IPS-NIHi7 (cell line): ENCODE measurements at regions not wholly inside any gene's neighbourhood (a gene's known extent, or its start where the extent isn't known, plus 50 kb on each side); places are given as distances from the start of the nearest gene placed in this dataset.

Experiments
- DNase-seq: peaks from one replicate; pipeline ENCODE4 v3.0.0; 2012; ENCODE audit warnings: mixed read lengths; ENCODE audit errors: extremely low spot score

DNA sequence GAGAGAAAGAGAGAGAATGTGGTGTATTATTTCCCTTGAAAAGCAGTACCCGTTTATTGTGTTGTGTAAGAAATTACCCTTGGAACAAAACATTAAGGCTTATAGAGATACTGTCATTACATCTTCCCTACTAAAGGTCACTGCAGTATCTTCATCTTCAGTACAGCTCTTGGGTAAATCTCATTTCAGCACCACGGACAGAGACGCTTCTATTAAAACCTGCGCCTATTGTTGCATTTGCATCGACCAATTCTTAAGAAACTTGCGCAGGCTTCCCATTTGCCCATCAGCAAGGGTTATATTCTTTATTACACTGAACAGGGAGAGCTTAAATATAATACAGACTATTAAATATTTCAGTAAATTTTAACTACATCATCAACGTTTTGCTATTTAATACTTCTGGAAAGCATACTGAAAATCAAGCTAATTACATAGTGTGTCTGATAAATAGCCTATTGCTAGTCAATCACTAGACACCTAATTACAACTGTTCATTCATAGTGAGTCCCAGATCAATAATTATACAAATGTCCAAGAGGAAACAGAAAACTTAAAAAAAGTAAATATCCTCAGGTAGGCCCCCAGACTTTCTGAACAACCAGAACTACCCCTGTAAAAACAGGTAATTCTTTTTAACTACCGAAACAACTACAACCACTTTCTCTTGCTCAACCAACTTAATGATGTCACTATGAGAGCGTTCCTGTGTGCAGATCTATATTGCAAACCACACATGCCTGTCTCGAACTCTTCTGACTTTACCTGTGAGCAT is 350.6 kb downstream of the LIG4 start:
- peak; percentile 29 for DNase-seq

DNA sequence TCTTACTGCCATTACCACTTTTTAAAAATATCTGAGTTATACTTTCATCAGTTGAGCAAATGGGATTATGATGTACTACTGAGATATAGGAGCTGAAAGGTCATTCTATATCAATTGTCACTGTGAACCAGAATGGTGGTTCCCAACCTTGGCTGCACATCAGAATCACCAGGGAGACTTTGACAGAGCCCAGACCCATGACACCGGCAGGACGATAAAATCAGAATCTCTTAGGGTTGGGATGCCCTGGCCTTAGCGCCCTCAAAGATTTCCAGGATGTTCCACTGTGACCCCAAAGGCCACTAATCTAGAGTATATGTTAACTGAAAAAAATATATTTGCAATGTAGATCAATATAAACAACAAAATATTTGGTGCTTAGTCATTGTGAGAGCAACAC is 355.1 kb downstream of the LIG4 start:
- DNase-seq = no peak

DNA sequence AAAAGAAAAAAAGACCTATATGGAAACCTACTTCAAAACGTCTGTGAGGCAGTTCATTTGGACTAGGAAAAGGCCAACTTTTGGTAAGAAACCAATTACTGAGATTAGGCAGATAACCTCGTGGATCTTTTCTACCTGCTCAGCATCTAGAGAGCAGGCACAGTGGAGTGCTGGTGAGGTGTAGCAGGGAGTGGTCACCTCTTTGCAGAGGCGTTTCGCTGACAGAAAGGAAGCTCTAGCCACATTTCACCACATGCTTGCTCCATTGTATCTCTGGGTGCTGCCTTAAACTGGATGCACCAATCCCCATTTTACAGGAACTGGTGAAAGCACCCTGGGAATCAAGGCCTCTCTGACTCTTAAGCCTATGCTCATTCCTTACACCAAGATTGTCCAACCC is 360.5 kb downstream of the LIG4 start:
- no peak for DNase-seq

DNA sequence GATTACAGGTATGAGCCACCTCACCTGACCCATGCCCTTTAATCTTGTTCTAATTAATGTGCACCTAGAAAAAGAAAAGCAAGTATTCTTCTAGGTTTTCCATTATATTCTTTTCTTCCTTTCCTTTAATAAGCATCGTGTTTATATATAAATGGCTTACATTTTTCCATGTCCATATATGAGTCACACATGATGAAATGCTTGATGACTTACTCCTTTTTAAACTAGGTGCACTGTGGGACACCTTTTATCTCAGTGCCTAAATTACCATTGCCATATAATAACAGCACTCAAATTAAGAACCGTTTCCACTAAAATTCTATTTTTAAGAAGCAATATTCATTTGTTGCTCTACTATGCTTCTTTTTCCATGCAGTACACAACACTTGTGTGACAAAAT is 363.3 kb downstream of the LIG4 start:
- no peak for DNase-seq

DNA sequence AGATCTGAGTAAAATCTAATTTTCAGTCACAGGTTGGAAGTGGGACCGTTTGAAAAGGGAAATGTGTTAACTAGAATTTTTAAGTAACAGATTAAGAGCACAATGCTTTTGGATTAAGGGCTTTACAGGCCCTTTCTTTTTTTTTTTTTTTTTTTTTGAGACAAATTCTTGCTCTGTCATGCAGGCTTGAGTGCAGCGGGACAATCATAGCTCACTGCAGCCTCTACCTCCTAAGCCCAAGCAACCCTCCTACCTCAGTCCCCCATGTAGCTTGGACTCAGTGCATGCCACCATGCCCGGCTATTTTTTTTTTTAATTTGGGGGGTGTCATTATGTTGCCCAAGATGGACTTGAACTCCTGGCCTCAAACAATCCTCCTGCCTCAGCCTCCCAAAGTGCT is 363.7 kb downstream of the LIG4 start:
- DNase-seq = no peak

DNA sequence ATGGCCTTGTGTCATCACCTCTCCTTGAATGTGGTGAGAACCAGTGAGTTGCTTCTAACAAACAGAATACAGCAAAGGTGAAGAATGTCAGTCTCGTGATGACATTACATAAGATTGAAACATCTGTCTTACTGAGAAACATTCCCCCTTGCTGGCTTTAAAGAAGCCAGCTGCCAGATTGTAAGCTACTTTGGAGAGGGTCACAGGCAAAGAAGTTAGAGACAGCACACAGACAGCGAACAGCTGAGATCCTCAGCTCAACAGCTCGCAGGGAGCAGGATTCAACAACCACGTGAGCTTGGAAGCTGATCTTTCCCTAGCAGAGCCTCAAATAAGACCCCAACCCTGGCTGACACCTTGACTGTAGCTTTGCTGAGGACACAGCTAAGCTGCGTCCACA is 367.9 kb downstream of the LIG4 start:
- no peak for DNase-seq

DNA sequence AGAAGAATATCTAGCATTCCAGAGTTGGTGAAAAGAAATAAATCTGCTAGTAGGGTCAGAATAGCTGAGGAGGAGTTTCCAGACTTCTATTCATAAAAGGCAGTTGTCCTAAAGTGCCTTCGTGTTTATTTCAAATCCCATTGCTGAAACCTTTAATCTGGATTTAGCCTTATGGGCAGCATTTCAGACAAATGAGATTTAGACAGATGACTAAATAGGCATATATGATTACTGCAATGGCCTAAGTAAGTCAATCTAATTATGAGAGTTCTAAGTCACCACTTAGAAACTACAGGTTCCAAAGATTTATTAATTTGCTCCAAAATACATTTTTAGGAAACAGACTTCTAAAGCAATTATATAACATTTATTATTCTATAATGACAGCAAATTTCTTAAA is 368.7 kb downstream of the LIG4 start:
- no peak for DNase-seq

DNA sequence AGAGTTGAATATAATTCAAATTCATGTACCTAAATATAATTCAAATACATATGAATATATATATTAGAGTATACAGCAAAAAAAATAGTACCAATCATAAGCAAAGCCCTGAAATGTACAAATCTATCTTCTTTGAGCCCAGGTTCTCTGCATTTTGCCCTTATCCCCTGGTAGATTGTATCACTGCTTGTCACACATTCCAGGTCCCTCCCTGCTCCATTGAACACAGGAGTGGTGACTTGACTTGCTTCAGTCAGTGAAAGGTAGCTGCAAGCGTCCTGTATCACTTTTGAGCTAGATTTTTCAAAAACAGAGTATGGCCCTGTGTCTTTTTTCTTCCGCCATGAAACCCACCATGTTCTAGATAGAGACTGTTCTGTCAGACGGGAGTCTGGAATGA is 369.4 kb downstream of the LIG4 start:
- DNase-seq = no peak

DNA sequence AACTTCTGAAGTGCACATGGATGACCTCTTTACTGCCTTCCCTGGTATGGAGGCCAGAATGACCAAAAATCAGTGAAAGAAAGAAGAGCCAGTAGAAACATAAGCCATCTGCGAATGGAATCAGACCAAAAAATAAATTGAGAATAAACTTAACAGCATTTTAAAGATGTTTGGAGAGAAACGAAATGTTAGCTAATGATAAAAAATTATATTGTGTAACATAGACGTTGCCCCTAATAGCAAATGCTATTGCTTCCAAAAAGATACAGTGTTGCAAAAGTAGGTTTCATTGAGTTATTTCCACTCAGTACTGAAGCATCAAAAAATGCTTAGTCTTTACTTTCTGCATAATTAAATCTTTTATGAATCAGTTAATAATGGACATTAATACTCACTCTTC is 371.7 kb downstream of the LIG4 start:
- no peak for DNase-seq

DNA sequence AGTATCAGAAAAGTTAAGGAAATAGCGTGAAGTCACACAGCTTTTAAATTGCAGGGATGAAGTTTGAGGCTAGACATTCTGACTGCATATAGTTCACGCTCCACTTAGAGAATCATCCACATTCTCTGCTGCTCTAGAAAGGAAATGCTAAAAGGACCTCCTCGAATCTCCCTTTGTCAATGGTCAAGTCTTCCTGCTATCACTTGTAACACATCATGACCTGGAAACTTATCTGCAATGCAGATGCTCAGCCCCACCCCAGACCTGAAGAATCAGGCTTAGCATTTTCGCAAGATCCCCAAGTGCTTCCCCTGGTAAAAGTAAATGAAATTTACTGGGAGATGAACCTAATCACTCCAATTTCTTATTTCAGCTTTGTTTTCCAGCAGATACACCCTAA is 372.1 kb downstream of the LIG4 start:
- DNase-seq = no peak

DNA sequence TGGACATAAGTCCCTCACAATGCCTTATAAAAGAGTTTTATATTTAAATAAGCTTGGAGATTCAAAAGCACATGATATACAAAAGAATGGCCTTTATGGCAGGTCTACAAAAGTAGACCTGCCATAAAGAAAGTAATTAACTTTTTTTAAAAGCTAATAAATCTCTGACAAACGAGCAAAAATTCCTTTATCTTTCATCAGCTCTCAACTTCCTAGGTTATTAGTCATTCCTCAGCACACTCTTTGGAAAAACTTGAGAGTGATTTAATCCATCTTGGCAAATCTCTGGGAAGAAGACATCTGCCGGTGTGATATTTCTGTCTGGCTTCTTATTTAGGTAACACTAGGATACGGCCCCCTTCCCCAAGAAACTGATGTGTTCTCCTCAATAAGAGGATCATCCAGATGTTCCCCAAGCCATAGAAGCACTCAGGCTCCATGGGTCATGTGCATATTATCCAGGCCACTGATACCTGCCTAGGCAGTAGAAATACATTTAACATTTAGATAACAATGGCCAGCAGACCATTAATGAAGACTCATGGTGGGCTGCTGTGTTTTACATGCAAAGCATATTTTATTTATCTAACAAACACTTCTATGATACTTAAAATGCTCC is 372.7 kb downstream of the LIG4 start:
- no peak for DNase-seq

DNA sequence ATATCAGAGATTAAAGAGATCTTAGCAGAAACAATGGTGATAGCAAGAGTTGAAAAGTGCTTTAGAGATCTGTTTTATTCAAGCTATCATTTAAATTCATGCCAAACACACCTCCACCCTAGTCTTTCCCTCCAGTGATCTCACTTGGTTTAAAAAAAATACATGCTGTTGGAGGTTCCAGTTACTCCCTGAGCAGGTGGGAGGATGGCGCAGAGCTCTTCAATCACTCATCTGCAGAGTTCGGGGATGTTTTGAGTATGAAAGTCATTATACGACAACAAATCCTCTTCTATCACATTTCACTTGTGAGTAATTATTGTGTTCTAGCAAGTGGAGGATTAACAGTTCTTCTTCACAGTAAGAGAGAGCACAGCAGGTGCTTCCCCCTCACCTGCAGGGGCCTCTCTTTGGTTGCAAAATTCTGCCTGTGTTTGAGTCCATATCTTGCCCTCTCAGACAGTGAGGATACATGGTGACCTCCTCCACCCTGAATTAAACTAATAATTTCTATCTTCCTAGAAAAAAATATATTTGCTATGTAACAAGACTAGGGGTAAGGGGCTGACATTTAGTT is 376.7 kb downstream of the LIG4 start:
- DNase-seq = peak; percentile 16

DNA sequence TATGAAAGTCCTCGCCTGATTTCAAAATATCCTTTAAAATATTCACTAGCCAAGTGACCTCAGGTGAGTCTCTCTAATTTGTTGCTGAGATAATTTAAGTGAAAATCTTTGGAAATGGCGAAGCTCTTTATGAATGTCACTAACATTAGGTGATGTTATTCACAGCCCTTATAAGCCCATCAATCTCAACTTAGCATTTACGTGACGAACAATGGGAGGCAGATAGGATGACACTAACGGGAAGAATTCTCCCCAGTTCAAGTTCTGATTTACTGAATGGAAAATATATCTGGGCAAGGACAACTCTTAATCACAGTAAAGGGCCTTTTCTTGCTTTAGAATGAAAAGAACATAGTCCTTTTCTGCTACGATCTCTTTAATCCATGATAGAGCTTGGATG is 378.7 kb downstream of the LIG4 start:
- DNase-seq = no peak

DNA sequence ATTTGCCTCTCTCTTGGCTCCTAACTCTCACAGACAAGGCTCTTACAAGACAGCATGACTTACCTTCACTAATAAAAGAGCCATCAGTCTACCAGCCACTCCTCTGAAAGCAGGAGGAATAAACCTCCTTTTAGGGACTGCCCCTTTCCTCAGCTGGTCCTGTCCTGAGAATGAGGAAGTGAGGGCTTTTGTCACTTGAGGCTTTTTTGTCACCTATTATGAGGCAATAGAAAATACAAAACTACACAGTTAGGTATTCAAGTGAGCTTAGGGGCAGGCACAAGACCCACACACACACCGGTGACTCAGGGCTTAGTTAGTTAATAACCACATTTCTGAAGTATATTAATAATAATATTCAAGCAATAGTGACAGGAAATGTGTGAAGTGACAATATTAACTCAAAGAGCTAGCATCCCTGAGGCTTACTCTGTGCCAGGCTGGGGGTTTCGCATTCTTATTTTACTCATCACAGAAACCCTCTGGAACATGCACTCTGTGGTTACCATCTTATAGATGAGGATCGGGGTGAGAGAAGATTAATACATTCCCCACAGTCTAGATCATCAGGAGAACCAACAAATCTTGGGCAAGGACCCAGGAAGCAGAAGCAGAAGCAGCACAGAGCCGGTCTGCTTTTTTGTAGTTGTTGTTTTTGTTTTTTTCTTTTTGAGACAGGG is 379.9 kb downstream of the LIG4 start:
- DNase-seq = no peak

DNA sequence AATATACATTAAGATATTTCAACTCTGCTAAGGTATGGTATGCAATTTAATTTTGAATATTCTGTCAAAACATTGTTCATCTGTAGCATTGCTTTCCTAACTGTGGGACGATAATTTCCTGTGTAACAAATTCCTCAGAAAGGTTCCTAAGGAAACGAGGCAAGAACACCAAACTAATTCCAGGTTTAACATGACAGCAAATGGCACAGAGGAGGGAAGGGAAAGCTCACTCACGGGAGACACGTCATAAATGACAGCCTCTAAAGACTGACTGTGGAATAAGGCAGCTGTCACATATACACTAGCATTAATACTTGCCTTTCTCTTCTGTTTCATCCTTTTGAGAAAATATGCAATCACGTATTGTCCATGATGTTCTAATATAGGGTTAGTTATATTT is 380.6 kb downstream of the LIG4 start:
- no peak for DNase-seq

DNA sequence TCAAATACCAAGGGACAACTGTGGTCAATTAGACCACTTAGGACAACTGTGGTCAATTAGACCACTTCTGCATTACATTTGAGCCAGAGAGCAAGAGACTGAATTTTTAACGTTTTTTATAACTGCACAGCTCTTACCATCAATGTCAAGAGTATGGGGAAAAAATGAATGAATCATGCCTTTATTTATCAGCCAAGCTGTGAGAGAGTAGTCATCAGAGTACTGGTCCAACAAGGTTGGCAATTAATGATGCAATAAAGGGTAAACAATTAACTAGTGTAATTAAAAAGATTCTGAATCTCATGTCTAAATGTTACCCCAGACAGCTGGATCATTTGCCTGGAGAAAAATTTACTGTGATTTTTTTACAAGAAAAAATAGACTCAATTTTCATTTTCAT is 381.1 kb downstream of the LIG4 start:
- no peak for DNase-seq

DNA sequence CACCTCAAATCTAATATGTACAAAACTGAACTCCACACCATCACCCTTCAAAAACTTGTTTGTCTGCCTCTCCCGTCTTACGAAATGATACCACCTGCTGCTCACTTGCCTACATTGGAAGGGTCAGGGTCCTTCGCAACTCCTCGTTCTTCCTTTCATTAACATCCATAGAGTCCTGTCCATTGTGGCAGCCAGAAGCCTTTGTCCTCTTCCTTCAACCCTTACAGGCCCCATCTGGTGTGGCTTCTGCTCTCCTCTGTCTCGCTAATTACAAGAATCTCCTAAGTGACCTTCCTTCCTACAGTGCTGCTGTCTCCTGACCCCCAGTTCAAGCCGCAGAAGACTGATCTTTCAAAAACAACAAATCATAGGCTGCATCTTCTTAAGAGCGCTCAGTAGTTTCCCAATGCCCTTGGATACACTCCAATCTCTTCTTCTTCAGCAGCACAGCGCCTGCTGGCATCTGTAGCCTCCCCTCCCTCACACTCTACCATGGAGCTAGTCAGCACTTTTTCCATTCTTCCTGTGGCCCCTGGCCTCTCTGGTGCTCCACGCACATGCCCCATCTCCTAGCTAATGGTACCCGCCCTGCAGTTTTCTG is 382.7 kb downstream of the LIG4 start:
- DNase-seq = no peak

DNA sequence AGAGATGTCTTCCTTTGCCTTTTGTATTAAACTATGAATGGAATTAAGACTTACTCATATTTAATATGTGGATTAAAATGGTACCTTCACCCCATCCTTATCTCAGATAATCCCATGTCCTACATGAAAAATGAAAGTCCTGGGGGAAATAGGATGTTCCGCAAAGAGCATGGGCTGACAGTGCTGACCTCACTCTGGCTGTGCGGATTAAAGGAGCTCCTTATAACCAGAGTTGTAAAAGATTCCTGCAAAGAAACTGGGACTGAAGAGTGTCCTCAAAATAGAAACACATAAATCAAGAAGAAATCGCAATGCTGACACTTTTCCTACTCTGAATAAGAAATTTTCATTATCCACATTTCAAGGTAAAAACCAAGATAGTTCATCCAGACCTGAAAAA is 384.5 kb downstream of the LIG4 start:
- no peak for DNase-seq

DNA sequence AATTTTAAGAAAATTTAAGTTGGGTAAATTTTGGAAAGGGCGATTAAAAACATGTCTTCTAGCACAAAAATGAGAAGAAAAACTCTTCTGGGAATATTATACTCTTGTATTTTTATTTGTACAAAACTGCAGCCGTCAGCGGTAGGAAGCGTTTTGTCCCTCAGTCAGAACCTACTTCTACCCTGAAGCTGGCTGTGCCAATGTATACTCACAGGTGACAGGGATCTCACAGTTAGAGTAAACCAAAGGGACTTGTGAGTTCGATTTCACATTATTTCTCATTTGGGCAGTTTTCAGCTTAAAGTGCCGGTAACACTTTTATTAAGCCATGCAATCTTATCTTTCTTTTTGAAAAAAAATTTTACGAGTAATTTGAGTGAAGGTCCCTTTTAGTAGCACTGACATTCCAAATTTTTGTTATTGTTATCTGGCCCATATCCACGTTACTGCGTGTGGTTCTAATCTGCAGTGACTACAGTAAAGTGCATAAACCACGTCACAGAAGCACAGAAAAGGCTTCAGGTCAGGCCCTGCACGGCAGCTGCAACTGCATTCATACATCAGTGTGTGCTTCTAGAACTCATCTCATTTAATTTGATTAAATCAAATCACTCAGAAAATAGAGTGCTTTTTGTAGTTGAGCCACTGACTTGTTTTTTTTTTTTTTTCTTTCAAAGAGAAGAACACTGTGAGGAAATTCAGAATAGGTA is 387.3 kb downstream of the LIG4 start:
- DNase-seq = no peak

DNA sequence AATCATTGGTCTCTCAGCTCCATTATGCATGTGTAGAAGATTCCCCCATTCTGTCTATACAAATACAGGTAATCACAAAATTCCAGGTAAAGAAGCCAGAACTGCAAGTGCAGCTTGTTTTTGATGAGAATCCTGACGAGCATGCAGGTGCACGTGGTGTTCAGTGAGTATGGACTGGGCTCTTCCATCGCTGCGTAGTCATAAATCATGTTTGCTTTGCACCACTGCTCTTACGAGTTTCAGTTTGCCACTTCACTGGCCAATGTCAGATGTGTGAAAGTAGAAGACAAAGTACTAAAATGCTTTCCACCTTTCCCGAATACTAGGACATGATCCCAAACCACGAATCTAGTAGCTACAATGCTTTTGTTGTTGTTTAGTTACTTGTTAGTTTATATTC is 390.7 kb downstream of the LIG4 start:
- DNase-seq = no peak

DNA sequence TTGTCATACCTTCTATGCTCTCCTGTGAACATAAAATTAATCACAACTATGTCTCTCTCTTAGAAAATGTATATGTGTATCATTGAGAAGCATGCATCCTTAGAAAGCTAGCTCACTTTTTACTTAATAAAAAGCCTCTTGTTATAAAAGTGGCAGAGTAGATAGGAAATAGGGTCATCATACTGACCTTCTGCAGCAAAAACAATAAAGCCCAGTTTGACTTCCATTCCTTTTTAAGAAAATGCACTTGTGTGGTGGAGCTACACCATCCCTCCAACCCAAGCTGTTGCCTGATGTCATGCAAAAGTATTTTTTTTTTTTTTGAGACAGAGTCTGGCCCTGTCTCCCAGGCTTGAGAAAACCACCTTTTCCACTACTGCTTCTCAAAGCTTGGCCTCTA is 393.3 kb downstream of the LIG4 start:
- no peak for DNase-seq

DNA sequence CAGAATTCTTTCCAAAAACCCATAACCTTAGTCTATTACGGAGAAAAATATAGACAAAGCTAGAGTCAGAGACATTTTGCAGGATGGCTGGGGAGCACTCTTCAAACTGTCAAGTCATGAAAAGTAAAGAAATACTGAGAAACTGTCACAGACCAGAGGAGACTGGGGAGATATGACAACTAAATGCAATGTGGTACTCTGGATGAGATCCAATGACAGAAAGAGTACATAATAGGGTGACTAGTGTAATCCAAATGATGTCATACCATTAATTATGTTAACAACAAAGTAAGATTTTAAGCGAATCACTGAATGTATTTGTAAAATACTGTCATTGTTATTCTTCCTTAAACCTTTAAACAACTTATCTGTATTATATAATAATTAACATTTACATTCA is 393.8 kb downstream of the LIG4 start:
- DNase-seq = no peak
